ENCODE measurements at regions not wholly inside any gene's neighbourhood (a gene's known extent, or its start where the extent isn't known, plus 50 kb on each side); places are given as distances from the start of the nearest gene placed in this dataset.
"Not testable (repeated sequence)": the region's sequence is repeated elsewhere in the genome, so short reads cannot be mapped to it uniquely, and the experiment has no call there.

GRCh38 chr13:64255988-64256387, 2840.3 kb upstream of the PCDH20 start:
- no peak for DNase-seq

- no peak for DNase-seq
These were observed 2832.9 kb upstream of the PCDH20 start for GRCh38 chr13:64248371-64249065.

GRCh38 chr13:64239372-64239771, 2823.7 kb upstream of the PCDH20 start:
- DNase-seq, result no peak

GRCh38 chr13:64234255-64234654, 2818.6 kb upstream of the PCDH20 start:
- no peak for DNase-seq

GRCh38 chr13:64223016-64223415, 2807.4 kb upstream of the PCDH20 start:
- DNase-seq, result no peak

- no peak for DNase-seq
These were observed 2791.0 kb upstream of the PCDH20 start for GRCh38 chr13:64206430-64207225.

GRCh38 chr13:64202517-64202916, 2786.9 kb upstream of the PCDH20 start:
- no peak for DNase-seq

GRCh38 chr13:64197232-64197631, 2781.6 kb upstream of the PCDH20 start:
- DNase-seq, result no peak

- no peak for DNase-seq
These were observed 2771.0 kb upstream of the PCDH20 start for GRCh38 chr13:64186503-64187250.

GRCh38 chr13:64186071-64186470, 2770.4 kb upstream of the PCDH20 start:
- DNase-seq, result no peak

GRCh38 chr13:64180756-64181155, 2765.1 kb upstream of the PCDH20 start:
- DNase-seq, result no peak

- no peak for DNase-seq
These were observed 2750.2 kb upstream of the PCDH20 start for GRCh38 chr13:64165826-64166225.

GRCh38 chr13:64164435-64164834, 2748.8 kb upstream of the PCDH20 start:
- DNase-seq, result no peak

GRCh38 chr13:64160479-64160878, 2744.8 kb upstream of the PCDH20 start:
- no peak for DNase-seq

- no peak for DNase-seq
These were observed 2743.3 kb upstream of the PCDH20 start for GRCh38 chr13:64158908-64159307.

GRCh38 chr13:64154514-64154913, 2738.9 kb upstream of the PCDH20 start:
- DNase-seq, result no peak

- DNase-seq, result no peak
These were observed 2715.0 kb upstream of the PCDH20 start for GRCh38 chr13:64130600-64130999.

GRCh38 chr13:64130171-64130570, 2714.5 kb upstream of the PCDH20 start:
- DNase-seq, result no peak

GRCh38 chr13:64127856-64128255, 2712.2 kb upstream of the PCDH20 start:
- no peak for DNase-seq

- DNase-seq, result no peak
These were observed 2711.5 kb upstream of the PCDH20 start for GRCh38 chr13:64127192-64127591.

- not testable (repeated sequence) for DNase-seq
These were observed 2705.5 kb upstream of the PCDH20 start for GRCh38 chr13:64121023-64121709.

- DNase-seq, result no peak
These were observed 2684.3 kb upstream of the PCDH20 start for GRCh38 chr13:64099994-64100393.

GRCh38 chr13:64090311-64090710, 2674.7 kb upstream of the PCDH20 start:
- DNase-seq, result no peak

All from stimulated activated CD4-positive, alpha-beta T cell treated with anti-CD3 and anti-CD28 coated beads, Interleukin-15, amount 100 ng/mL, for 24 hours (primary cell).